ENCODE measurements at regions not wholly inside any gene's neighbourhood (a gene's known extent, or its start where the extent isn't known, plus 50 kb on each side); places are given as distances from the start of the nearest gene placed in this dataset.

GRCh38 chr18:31255953-31256352 lies 62.0 kb upstream of the DSG1 start:
- H3K27ac Mint-ChIP-seq = no peak overlapping the region
- ATAC-seq (no peak), DNase-seq (no peak)
- no peak overlapping the region for H3K4me3 Mint-ChIP-seq
- no peaks in the 10 kb centered on the region for H3K4me1 Mint-ChIP-seq
- H3K9me3 Mint-ChIP-seq = peaks cover 0 to 5% (median 0%) of the 10 kb centered on the region in 9 donors
- H3K36me3 Mint-ChIP-seq = peaks cover 0 to 2% (median 0%) of the 10 kb centered on the region in 3 donors
- H3K27me3 Mint-ChIP-seq = no peaks in the 10 kb centered on the region
- POLR2A ChIA-PET = no interaction called here

- Mint-ChIP-seq H3K9me3 (peaks cover 0 to 3% (median 0%) of the 10 kb centered on the region in 9 donors), H3K4me3 (no peak overlapping the region)
- POLR2A ChIA-PET = no interaction called here
Measured at GRCh38 chr18:31258789-31259188, 59.2 kb upstream of the DSG1 start.

GRCh38 chr18:31261792-31262582 lies 56.0 kb upstream of the DSG1 start:
- H3K36me3 Mint-ChIP-seq = no peaks in the 10 kb centered on the region
- DNase-seq = no peak
- peaks cover 0 to 3% (median 0%) of the 10 kb centered on the region in 9 donors for H3K9me3 Mint-ChIP-seq
- peak overlapping the region in 1 of 10 donors; percentile 59 for H3K27ac Mint-ChIP-seq
- H3K27me3 Mint-ChIP-seq = no peaks in the 10 kb centered on the region
- POLR2A ChIA-PET = no interaction called here
- H3K4me1 Mint-ChIP-seq = no peaks in the 10 kb centered on the region
- no peak for ATAC-seq
- no peak overlapping the region for H3K4me3 Mint-ChIP-seq

More at GRCh38 chr18:31258789-31259188, 59.2 kb upstream of the DSG1 start:
- ATAC-seq (no peak), DNase-seq (no peak)
- Mint-ChIP-seq H3K36me3 (peaks cover 0 to 2% (median 0%) of the 10 kb centered on the region in 3 donors), H3K27me3 (no peaks in the 10 kb centered on the region), H3K4me1 (no peaks in the 10 kb centered on the region), H3K27ac (no peak overlapping the region)

GRCh38 chr18:31267823-31268481 lies 50.0 kb upstream of the DSG1 start:
- ATAC-seq = no peak
- Mint-ChIP-seq H3K4me3 (no peak overlapping the region), H3K36me3 (no peaks in the 10 kb centered on the region), H3K4me1 (peaks cover 0 to 4% (median 1%) of the 10 kb centered on the region in 4 donors), H3K9me3 (peaks cover 0 to 5% (median 0%) of the 10 kb centered on the region in 9 donors), H3K27me3 (no peaks in the 10 kb centered on the region), H3K27ac (no peak overlapping the region)
- POLR2A ChIA-PET = no interaction called here
- no peak for DNase-seq

Measured in naive thymus-derived CD8-positive, alpha-beta T cell (primary cell).